HG03432 (cell line): ENCODE measurements at regions not wholly inside any gene's neighbourhood (a gene's known extent, or its start where the extent isn't known, plus 50 kb on each side); places are given as distances from the start of the nearest gene placed in this dataset.

Experiments used
- ATAC-seq: cut with Tn5 transposase; IDR thresholded peaks from one replicate; pipeline ENCODE4 v1.9.1; 2021; ENCODE audit warnings: mild to moderate bottlenecking, moderate library complexity; ENCODE audit not compliant: unreplicated experiment

- ATAC-seq: peak; percentile 90
These were observed 143.3 kb upstream of the MAP3K7 start for GRCh38 chr6:90730151-90730673.

- no peak for ATAC-seq
These were observed 142.2 kb upstream of the MAP3K7 start for GRCh38 chr6:90729057-90729456.

- ATAC-seq: peak; percentile 38
These were observed 135.8 kb upstream of the MAP3K7 start for GRCh38 chr6:90722648-90723047.

- ATAC-seq: no peak
These were observed 133.5 kb upstream of the MAP3K7 start for GRCh38 chr6:90720404-90720803.

- ATAC-seq: no peak
These were observed 132.7 kb upstream of the MAP3K7 start for GRCh38 chr6:90719321-90720195.

GRCh38 chr6:90716376-90716775 lies 129.5 kb upstream of the MAP3K7 start:
- ATAC-seq: no peak

GRCh38 chr6:90715093-90715655 lies 128.3 kb upstream of the MAP3K7 start:
- ATAC-seq: no peak

- no peak for ATAC-seq
These were observed 127.4 kb upstream of the MAP3K7 start for GRCh38 chr6:90714319-90714718.

- no peak for ATAC-seq
These were observed 125.2 kb upstream of the MAP3K7 start for GRCh38 chr6:90712114-90712513.

GRCh38 chr6:90709431-90709996 lies 122.6 kb upstream of the MAP3K7 start:
- ATAC-seq: no peak

- ATAC-seq: no peak
These were observed 121.4 kb upstream of the MAP3K7 start for GRCh38 chr6:90708206-90708737.

- no peak for ATAC-seq
These were observed 120.4 kb upstream of the MAP3K7 start for GRCh38 chr6:90707246-90707645.

GRCh38 chr6:90703336-90703735 lies 116.5 kb upstream of the MAP3K7 start:
- ATAC-seq: no peak

- ATAC-seq: no peak
These were observed 115.1 kb upstream of the MAP3K7 start for GRCh38 chr6:90701926-90702325.

GRCh38 chr6:90701146-90701781 lies 114.4 kb upstream of the MAP3K7 start:
- peak; percentile 89 for ATAC-seq

- ATAC-seq: no peak
These were observed 108.4 kb upstream of the MAP3K7 start for GRCh38 chr6:90695316-90695715.

GRCh38 chr6:90694802-90695201 lies 107.9 kb upstream of the MAP3K7 start:
- ATAC-seq: no peak

GRCh38 chr6:90691823-90692222 lies 105.0 kb upstream of the MAP3K7 start:
- no peak for ATAC-seq

- ATAC-seq: no peak
These were observed 102.3 kb upstream of the MAP3K7 start for GRCh38 chr6:90689172-90689571.

- no peak for ATAC-seq
These were observed 101.0 kb upstream of the MAP3K7 start for GRCh38 chr6:90687775-90688380.

GRCh38 chr6:90681863-90682262 lies 95.0 kb upstream of the MAP3K7 start:
- ATAC-seq: no peak
